NCI-H128 (cell line): ENCODE measurements at regions not wholly inside any gene's neighbourhood (a gene's known extent, or its start where the extent isn't known, plus 50 kb on each side); places are given as distances from the start of the nearest gene placed in this dataset.

ENCODE experiments used
- DNase-seq: peaks from one replicate; lab custom pipeline; 2025; ENCODE audit not compliant: unreplicated experiment; lab: John Stamatoyannopoulos, UW

DNA sequence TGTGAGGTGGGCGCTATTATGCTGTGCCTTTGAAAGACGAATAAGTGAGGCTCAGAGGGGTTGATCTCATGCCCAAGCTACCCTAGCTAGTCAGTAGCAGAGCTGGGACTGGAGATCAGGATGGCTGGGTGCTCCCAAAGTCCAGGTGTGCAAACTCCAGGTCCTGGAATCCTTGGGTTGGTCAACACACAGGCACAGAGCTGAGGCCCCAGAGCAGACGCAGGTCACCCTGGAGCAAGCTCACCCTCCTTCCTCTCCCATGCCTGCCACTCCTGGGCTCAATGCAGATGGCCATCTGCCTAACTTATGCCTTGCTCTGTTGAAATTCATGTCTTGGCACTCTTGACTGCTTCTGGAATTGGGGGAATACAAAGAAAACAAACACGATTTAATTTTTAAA is 587.2 kb downstream of the PTPRU start:
- no peak for DNase-seq

DNA sequence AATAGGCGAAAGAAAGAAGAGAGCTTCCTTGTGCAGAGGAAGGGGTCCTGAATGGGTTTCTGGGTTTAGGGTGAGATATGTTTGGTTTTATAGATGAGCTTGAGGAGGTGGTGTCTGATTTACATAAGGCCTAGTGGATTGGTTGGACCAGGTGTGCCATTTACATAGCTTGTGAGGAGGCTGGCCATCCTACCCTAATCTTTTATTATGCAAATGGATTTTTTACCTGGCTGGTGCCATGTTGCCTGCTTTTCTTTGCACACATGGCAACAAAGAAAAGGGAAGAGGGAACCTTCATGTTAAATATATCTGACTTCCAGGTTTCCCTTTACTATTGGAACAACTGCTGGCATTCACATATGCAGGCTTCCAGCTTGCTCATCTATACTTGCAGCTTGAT is 585.3 kb downstream of the PTPRU start:
- DNase-seq: no peak

DNA sequence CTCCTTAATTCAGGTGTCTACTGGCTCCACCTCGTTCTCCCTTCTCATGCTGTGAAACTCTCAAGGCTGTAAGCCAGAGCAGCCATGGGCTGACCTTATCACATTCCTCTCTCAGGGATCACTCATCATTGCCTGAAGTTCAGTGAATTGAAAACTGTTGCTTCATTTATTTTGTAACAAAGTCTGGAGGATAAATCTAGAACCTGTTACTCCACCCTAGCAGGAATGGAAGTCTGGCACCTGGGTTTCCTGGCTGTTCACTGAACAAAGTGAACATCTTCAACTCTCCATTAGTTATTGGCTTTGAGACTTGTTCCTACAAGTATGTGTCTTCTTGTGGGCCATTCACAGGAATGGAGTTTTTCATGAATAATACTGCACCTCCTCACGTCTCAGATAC is 584.1 kb downstream of the PTPRU start:
- no peak for DNase-seq

DNA sequence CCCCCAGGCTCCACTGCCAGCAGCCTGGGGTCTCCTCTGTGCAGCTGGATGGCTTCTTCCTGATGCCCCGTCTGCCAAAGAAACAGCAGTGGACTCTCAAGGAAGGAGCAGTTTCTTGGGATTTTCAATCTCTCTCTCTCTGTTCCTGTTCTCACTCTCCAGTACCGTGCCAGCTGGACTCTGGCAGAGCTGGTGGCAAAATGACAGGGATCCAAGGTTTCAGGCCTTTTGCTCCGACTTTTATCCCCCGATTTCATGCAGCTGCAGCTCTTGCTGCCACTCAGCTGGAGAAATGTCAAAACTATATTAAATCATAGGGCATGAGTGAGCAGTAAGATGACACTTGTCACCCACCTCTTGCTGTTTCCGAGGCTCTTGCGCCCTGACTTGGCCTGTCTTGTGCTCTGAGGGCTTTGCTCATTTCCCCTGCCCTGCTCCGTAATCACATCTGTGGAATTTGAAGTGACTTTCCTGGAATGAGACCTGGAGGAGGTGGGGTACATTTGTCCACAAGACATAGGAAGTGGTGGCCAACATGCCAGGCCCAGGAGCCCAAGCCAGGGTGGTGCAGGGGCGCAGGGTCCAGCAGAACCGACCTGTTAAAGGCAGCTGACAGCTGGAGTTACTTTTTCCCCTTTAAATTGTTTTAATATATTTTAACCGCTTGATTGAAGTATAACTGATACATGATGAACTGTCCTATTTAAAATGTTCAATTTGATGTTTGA is 576.2 kb downstream of the PTPRU start:
- DNase-seq: no peak

DNA sequence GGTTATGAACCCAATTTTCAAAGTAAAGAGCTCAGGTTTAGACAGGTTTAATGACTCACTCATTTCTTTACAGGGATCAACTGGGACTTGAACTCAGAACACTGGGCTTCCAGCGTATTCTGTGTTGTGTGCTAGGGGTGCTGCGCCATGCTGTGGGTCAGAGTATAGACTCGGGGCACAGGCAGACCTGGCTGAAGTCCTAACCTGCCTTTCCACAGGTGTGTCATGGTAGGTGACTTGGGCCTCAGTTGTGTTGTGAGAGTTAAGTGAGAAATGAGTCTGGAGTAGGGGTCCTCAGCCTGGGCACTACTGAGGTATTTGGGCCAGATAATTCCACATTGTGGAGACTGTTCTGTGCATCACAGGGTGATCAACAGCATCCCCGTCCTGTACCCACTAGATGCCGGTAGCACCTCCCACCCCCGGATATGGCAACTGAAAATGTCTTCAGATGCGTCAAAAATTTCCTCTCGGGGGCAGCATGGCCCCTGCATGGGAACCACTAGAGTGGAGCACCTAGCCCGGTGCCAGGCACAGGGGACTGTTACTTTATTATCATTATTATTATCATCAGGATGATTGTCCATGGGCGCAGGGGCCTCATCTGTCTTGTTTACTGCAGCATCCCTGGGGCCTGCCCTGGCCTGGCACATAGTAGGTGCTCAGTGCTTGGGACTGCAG is 575.5 kb downstream of the PTPRU start:
- DNase-seq: no peak

DNA sequence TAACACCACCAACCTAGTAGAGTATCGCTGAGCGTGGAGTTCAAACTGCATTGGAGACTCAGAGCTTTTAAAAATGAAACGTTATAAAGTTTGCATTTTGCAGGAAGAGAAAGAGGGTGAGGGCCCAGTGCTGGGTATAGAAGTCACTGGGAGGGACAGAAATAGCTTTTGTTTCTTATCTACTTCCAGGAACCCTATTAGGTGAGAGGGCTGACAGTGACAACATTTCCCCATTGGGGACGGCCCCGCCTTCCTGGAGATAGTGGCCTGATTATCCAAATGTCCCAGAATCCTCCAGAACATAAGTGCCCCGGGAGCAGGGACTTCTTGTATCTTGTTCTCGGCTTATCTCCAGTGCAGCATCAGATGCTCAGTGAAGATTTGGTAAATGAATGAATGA is 574.9 kb downstream of the PTPRU start:
- no peak for DNase-seq

DNA sequence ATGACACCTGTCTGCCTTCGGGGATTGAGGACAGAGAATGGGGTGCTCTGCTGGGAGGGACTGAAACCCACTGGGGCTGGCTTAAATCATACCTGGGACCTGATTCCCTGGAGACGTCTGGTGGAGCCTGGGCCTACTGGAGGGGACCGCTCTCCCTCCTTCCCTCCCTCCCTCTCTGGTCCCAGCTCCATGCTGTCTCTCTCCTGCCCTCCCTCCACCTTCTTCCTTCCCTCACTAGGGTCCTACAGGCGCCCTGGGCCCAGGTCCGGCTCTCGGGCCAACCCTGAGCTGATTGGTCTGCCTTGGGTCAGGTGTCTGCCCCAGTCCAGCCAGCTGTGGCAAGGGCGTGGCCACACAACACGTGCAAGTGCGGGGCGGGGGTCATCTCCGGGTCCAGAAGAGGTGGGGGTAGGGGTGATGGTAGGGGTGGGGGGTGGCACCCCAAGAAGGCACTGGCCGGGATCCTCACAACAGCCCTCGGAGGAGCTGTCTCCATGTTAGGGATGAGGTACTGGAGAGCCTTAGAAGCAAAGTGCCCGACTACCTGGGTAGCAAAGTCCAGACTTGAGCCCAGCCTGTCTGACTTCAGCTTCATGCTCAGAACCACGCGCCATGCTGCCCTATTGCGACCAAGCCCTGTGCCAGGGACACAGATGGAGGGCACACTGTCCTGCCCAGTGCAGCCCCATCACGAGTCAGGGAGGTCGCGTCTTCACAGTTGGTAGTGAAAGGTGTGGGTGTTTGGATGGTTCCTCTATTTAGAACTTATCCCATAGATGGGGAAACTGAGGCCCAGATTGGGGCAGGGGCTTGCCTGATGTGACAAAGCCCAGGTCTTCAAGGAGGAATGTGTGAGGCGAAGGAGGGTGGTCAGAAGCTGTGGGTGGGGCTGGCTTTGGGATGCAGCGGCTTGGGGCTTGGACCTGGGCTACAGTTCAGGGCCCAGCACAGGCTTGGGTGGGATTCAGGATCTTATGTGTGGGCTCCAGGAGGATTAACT is 574.1 kb downstream of the PTPRU start:
- DNase-seq: no peak

DNA sequence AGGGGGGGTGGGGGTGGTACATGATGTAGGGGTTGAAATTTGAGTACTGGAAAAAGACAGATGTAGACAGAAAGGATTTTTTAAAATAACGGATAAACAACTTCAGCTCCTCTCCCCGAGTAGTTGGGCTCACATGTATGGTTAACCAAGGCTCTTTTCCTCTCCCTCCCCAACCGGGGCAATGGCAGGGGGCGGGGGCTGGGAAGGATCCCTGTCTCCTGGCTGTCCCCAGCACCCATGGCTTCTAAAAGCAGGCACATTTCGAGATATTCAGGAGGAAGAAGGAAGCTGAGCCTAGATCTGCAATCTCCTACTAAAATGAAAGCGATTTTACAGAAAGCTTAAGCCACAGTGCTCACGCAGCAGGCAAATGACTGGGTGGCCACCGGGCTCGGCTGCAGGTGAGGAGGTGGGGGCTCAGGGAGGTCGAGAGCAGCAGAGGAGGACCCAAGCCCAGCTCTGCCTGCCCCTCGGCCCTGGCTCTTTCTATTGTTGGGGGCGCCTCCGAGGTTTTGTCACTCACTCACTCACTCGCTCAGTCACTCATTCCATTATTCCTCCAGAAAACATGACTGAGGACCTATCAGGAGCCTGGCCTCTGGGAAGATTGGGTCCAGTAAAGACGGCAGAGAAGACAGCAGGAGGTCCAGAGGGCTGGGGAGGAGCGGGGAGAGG is 573.3 kb downstream of the PTPRU start:
- no peak for DNase-seq

DNA sequence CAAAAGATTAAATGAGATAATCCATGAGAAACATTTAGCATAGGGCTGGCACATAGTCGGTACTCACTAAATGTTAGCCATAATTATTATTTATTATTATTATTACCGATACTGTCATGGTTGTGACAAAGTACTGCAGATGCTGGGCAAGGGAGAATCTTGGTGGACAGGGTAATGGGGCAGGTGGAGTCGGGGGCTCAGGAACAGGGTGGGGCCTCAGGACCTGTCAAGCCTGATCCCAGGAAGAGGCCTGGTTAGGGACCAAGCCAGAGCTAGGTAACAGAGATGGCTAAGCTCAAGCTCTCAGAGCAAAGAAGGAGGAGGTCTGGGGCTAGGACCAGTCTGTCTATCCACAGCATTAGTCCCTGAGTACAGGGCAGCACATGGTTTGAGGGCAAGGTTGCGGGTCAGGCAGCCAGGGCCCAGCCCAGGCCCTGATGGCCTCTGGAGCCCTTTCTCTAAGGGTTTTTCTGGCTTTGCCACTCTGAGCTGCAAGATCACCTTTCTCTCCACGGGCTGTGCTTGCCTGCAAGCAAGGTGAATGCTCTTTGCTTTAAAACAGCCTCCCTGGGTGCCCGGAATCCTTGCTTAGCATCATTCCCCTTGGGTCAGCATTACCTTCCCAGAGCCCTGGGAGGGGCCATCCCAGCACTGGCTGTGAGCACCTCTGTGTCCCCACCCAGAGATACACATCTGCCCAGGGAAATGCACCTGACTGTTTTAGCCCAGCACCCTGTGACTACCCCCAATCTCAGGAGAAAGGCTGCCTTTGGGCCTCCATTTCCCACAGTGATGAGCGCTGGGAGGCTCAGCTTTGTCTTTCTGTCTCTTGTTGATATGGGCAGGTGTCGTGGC is 572.0 kb downstream of the PTPRU start:
- DNase-seq: no peak

DNA sequence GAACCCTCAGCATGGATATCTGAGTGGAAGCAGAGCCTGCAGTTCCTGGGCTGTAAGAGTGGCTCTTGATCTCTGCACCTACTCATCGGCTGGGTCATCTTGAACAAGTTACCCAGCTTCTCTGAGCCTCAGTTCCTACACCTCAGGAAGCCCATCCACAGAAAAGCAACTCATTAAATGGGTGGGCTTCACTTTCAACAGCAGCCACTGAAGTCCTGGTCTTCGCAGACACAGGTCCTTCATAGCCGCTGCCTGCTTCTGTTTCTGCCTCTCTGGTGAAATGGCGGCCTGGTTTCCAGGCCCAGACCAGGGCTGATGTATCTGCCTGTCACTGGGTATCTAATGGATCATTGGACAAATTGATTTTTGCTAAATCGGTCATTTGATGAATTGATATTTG is 571.4 kb downstream of the PTPRU start:
- no peak for DNase-seq

DNA sequence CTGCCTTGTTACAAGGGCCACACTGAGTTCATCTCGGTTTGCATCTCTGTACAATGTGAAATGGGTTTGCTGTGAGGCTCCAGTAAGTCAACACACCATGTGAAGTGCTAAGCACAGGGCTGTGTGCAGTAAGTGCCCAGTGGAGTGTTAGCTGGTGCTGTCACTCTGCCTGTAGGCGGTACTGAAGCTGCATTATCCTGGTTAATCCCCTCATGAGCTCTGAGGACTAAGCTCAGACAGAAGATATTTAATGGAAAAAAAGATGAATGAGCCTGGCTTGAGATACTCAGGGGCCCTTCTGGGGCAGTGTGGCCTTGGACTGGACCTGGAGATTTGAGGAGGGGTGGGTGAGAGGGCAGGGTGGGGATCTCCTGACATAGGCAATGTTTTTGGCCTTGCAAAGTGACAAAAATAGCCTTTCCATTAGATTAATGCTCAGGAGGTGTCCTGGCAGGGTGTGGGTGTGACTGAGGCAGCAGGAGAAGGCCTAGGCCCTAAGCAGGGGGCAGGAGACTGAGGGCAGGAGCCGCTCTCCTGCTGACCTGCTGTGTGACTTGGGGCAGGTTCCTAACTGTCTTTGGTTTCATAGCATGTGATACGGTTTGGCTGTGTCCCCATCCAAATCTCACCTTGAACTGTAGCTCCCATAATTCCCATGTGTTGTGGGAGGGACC is 570.5 kb downstream of the PTPRU start:
- no peak for DNase-seq

DNA sequence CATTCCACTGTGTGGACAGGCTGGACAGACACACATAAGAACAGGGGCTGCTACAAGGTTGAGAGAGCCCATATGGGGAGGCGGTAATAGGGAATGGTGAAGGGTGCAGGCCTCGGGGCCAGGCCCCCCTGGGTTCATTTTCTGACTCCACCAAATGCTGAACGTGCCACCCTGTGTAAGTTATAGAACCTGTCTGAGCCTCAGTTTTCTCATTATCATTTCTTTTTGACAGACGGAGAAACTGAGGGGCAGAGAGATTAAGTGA is 569.5 kb downstream of the PTPRU start:
- DNase-seq: no peak

DNA sequence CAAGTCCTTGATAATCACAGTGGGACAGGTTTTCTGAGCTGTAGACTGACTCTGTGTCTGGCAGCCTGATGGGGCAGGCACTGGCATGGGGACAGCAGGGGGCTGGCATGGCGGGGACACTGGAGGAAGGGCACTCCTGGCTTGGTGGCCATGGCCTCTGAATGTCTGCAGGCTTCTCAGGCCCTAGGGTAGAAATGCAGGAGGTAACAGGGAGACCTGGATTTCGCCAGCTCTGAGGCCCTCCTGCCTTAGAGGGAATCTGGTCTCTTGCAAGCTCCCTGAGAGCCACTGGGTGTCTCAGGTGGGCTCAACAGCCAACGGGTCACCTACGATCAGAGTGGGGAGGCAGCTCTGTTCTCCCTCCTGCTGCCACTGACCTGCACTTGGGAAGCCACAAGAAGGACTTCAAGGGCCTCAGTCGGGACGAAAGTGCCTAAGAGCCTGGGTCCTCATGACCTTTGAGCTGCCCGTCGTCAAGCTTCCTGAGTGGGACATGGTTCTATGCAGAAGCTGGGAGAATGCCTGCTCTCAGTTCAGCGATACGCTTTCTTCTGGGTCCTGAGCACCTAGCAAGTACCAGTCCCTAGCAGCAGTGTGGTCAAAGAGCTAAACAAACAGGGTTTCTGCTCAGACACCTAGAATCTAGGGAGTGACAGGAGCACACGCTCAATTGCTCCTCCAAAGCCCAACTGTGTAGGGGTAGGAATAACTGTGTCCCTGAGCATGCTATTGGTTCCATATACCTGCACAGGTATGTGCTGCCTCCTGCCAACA is 569.0 kb downstream of the PTPRU start:
- no peak for DNase-seq

DNA sequence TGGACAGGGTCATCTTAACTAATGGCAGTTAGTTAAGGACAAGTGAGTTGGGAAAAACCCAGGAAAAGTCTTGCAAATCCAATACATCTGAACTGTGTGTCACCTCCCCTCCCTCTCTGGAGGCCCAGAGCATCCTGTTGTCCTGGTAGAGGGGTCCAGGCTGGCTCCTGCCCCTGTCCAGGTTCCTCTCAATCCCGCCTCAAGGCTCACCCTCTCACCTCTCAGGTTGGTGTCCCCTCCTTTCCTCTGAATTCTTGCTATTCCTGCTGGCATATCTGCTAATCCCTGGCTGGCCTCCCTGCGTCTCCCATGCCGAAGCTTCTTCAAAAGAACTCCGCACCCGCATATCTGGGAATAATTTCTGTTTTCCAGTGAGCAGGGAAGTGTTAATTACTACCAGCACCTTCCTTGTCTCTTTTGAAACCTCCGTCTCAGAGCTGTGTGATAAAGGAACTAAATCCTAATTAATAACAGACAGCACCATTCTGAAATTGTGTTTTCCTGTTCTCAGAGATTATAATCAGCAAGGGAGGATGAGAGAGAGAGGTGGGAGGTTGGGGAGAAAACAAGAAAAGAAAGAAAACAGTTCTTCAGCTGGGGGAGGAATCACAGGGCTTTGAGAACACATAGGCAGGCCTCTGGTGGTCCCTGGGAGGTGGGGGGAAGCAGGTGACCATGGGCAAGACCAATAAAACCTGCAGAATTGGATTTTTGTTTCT is 568.0 kb downstream of the PTPRU start:
- no peak for DNase-seq

DNA sequence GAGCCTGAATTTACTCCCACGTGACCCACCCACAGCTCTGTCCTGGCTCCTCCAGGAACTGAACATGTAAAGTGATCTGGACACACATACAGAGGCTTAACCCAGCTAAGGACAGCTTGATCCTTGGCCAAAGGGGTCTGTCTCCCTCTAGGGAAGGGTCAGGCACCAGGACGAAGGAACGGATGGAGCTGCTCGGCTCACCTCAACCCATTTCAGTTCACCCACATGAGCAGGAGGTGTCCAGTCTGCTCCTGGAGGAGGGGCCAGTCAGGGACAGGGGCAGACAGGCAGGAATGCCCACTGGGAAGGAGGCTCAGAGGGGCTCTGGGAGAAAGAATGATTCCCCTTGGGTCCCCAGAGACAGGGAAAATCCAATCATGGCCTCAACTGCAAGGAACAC is 567.2 kb downstream of the PTPRU start:
- DNase-seq: no peak

DNA sequence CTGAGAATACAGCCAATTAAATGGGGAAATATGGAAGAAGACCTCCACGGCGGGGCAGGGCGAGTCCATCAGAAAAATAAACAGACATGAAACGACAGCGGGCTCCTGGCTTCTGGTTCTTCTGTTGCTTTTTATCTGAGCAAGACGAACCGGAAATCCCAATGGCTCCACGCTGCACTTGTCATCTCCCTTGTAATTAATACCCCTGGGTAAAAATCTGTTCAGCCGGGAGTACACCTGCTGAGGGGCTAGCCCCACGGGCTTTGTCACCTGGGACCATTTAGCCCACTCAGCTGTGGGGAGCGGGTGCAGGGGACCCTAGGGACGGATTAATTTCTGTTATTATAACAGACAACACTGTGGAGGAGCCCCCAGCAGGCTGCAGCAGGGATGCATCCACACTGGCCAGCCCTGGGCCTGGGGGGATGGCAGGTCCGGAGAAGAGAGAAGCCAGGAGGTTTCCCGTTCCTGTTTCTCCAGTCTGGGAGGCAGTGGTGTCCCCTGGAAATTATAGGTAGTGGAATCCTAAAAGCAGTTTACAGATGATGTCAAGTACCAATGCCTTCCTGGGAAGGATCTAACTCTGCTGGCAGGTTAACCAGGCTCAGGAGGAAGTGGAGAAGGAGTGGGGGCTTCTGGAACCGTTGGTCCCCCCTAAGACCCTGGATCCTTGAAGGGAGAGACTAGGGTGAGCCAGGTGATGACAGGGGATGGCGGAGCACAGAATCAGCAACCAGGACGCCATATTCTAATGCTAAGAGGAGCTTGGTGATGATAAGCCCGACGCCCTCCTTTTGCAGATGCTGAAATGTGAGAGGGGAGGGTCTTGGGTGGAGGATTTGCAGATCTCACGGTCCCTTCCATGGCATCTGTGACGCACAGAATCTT is 566.1 kb downstream of the PTPRU start:
- DNase-seq: peak; percentile 49

DNA sequence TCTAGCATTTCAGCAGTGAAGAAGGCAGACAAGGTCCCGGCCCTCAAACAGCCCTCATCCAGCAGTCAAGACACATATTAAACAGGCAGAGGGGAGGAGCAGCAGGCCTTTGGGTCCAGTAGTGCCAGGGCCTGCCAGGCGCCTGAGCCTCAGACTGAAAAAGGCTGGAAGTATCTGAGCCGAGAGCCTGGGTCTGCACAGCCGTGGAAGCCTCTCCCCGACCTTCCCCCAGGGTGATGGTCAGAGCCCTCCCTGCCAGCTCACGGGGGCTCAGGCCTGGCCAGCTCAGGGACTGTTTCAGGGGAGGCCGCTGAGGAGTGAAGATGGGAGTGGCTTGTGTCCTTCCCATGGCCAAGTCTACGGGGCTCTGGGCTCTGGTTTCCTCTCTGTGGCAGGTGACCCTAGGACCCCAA is 565.2 kb downstream of the PTPRU start:
- DNase-seq: no peak

DNA sequence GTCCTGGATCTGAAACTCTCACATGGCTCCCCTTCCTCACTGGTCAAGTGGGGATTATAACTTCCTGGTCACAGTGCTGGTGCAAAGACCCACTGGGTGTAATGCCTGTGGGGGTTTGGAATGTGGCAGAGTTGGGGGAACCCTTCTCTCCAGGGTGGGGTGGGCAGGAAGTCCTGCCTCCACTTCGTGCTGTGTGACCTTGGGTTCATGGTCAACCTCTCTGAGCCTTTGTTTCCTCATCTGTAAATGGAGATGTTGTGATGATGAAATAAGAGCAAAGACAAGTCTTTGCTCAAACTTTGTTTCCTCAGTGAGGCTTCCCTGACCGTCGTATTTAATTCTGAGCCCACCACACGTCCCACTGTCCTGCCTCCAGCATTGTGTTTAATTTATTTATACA is 564.7 kb downstream of the PTPRU start:
- DNase-seq: no peak
